ENCODE measurements at regions not wholly inside any gene's neighbourhood (a gene's known extent, or its start where the extent isn't known, plus 50 kb on each side); places are given as distances from the start of the nearest gene placed in this dataset.

DNA sequence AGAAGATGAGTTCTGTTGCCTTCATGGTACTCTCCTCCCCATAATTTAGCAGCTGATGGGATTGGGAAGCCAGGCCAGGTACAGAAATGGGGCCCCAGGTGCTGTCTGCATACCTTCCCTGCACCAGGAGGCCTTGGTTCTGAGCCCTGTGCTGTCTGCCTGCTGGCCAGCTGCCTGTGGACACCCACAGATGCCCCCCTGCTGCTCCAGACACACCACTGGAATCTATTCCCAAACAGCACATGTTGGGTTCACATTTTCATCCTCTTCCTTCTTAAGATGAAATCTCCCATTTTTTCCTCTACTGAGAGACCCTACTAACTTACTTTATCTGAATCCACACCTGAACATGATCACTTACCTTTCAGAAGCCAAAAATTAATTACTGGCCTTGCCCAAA is 152.0 kb upstream of the CCDC68 start:
- no peak overlapping the region for H3K4me2 ChIP-seq (ENCODE audit: low read length)
- H3K36me3 ChIP-seq (ENCODE audit: insufficient read depth, low read length), result no peaks in the 10 kb centered on the region
- TF ChIP-seq TAF1 (IDR thresholded peaks at IDR 0.05; ENCODE audit: low read depth) (no peak), EZH2 (IDR thresholded peaks at IDR 0.05; ENCODE audit: borderline replicate concordance, insufficient read depth, low read length, poor library complexity, severe bottlenecking) (no peak), POLR2AphosphoS5 (IDR thresholded peaks at IDR 0.05) (no peak), SMC3 (conservative IDR thresholded peaks at IDR 0.05; ENCODE audit: poor library complexity) (no peak), MXI1 (conservative IDR thresholded peaks at IDR 0.05; ENCODE audit: poor library complexity, severe bottlenecking) (no peak), RAD21 (conservative IDR thresholded peaks at IDR 0.05) (no peak), EP300 (conservative IDR thresholded peaks at IDR 0.05; ENCODE audit: poor library complexity, severe bottlenecking) (no peak)
- TF ChIP-seq, protein P1, sequence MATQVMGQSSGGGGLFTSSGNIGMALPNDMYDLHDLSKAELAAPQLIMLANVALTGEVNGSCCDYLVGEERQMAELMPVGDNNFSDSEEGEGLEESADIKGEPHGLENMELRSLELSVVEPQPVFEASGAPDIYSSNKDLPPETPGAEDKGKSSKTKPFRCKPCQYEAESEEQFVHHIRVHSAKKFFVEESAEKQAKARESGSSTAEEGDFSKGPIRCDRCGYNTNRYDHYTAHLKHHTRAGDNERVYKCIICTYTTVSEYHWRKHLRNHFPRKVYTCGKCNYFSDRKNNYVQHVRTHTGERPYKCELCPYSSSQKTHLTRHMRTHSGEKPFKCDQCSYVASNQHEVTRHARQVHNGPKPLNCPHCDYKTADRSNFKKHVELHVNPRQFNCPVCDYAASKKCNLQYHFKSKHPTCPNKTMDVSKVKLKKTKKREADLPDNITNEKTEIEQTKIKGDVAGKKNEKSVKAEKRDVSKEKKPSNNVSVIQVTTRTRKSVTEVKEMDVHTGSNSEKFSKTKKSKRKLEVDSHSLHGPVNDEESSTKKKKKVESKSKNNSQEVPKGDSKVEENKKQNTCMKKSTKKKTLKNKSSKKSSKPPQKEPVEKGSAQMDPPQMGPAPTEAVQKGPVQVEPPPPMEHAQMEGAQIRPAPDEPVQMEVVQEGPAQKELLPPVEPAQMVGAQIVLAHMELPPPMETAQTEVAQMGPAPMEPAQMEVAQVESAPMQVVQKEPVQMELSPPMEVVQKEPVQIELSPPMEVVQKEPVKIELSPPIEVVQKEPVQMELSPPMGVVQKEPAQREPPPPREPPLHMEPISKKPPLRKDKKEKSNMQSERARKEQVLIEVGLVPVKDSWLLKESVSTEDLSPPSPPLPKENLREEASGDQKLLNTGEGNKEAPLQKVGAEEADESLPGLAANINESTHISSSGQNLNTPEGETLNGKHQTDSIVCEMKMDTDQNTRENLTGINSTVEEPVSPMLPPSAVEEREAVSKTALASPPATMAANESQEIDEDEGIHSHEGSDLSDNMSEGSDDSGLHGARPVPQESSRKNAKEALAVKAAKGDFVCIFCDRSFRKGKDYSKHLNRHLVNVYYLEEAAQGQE (IDR thresholded peaks at IDR 0.05; ENCODE audit: borderline replicate concordance), result no peak
- no peak overlapping the region for H3K27ac ChIP-seq (ENCODE audit: low read length)
- H3K9me3 ChIP-seq (ENCODE audit: low read length), result no peaks in the 10 kb centered on the region
- H3K27me3 ChIP-seq (ENCODE audit: insufficient read depth, low read depth, low read length), result no peaks in the 10 kb centered on the region
- H2AFZ ChIP-seq (ENCODE audit: low read depth, low read length), result no peak overlapping the region
- H3K9me2 ChIP-seq (ENCODE audit: insufficient read depth, low read length), result no peaks in the 10 kb centered on the region
- H4K20me1 ChIP-seq (ENCODE audit: insufficient read depth), result no peaks in the 10 kb centered on the region
- H3K4me3 ChIP-seq (ENCODE audit: low read length), result no peak overlapping the region
- H3F3A ChIP-seq (ENCODE audit: insufficient read depth, low read length, poor library complexity, severe bottlenecking), result no peaks in the 10 kb centered on the region
- no peak overlapping the region for H3K9ac ChIP-seq (ENCODE audit: low read length)
- no peaks in the 10 kb centered on the region for H3K79me2 ChIP-seq (replicated peaks; ENCODE audit: insufficient read depth, low read length)

DNA sequence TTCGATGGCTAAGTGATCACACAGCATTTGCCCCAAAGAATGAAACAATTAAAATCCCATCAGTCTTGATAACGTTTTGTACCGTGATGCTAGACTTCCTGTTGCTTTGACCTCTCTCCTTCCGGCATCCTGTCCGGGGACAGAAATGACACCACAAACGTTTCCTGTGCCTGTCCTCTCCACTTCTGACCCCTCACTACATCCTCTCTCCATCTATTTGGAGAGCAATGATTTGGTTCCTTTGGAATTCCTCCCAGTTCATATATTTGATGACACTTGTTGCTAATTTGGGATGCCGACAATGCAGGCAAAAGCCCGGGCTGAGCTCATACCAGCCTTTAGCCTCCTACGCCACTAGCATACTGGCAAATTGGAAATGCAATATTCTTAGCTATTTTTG is 151.2 kb upstream of the CCDC68 start:
- no peak overlapping the region for H2AFZ ChIP-seq (ENCODE audit: low read depth, low read length)
- no peaks in the 10 kb centered on the region for H3K36me3 ChIP-seq (ENCODE audit: insufficient read depth, low read length)
- H3K4me3 ChIP-seq (ENCODE audit: low read length), result no peak overlapping the region
- no peaks in the 10 kb centered on the region for H3K9me3 ChIP-seq (ENCODE audit: low read length)
- no peaks in the 10 kb centered on the region for H3K27me3 ChIP-seq (ENCODE audit: insufficient read depth, low read depth, low read length)
- H4K20me1 ChIP-seq (ENCODE audit: insufficient read depth), result no peaks in the 10 kb centered on the region
- TF ChIP-seq MXI1 (conservative IDR thresholded peaks at IDR 0.05; ENCODE audit: poor library complexity, severe bottlenecking) (no peak), EZH2 (IDR thresholded peaks at IDR 0.05; ENCODE audit: borderline replicate concordance, insufficient read depth, low read length, poor library complexity, severe bottlenecking) (no peak), EP300 (conservative IDR thresholded peaks at IDR 0.05; ENCODE audit: poor library complexity, severe bottlenecking) (no peak), TAF1 (IDR thresholded peaks at IDR 0.05; ENCODE audit: low read depth) (no peak), SMC3 (conservative IDR thresholded peaks at IDR 0.05; ENCODE audit: poor library complexity) (no peak), RAD21 (conservative IDR thresholded peaks at IDR 0.05) (no peak), POLR2AphosphoS5 (IDR thresholded peaks at IDR 0.05) (no peak)
- TF ChIP-seq, protein P2, sequence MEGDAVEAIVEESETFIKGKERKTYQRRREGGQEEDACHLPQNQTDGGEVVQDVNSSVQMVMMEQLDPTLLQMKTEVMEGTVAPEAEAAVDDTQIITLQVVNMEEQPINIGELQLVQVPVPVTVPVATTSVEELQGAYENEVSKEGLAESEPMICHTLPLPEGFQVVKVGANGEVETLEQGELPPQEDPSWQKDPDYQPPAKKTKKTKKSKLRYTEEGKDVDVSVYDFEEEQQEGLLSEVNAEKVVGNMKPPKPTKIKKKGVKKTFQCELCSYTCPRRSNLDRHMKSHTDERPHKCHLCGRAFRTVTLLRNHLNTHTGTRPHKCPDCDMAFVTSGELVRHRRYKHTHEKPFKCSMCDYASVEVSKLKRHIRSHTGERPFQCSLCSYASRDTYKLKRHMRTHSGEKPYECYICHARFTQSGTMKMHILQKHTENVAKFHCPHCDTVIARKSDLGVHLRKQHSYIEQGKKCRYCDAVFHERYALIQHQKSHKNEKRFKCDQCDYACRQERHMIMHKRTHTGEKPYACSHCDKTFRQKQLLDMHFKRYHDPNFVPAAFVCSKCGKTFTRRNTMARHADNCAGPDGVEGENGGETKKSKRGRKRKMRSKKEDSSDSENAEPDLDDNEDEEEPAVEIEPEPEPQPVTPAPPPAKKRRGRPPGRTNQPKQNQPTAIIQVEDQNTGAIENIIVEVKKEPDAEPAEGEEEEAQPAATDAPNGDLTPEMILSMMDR (IDR thresholded peaks at IDR 0.05; ENCODE audit: poor library complexity, severe bottlenecking), result no peak
- TF ChIP-seq, protein P1 (IDR thresholded peaks at IDR 0.05; ENCODE audit: borderline replicate concordance), result no peak
- H3F3A ChIP-seq (ENCODE audit: insufficient read depth, low read length, poor library complexity, severe bottlenecking), result no peaks in the 10 kb centered on the region
- H3K9ac ChIP-seq (ENCODE audit: low read length), result no peak overlapping the region
- H3K79me2 ChIP-seq (replicated peaks; ENCODE audit: insufficient read depth, low read length), result no peaks in the 10 kb centered on the region
- H3K9me2 ChIP-seq (ENCODE audit: insufficient read depth, low read length), result no peaks in the 10 kb centered on the region
- no peak overlapping the region for H3K27ac ChIP-seq (ENCODE audit: low read length)
- no peak overlapping the region for H3K4me2 ChIP-seq (ENCODE audit: low read length)
